Lung (tissue), 11 donors: ENCODE measurements at regions not wholly inside any gene's neighbourhood (a gene's known extent, or its start where the extent isn't known, plus 50 kb on each side); places are given as distances from the start of the nearest gene placed in this dataset.

Experiments used
- ATAC-seq: fragments of 200-7000 bp; cut with Tn5 transposase; one replicate; pipeline ENCODE4 v1.9.1; 2020; ENCODE audit warnings: moderate number of reproducible peaks; ENCODE audit not compliant: insufficient read depth, low FRiP score
- DNase-seq, 3 donors: peaks; one replicate each; pipeline ENCODE4 v3.0.0-alpha.2; 2013 to 2017
- H3K27ac ChIP-seq, 2 donors: one replicate each; pipeline ENCODE4 v1.5.1; 2013; ENCODE audit warnings: mild to moderate bottlenecking in 2 of 2, moderate library complexity in 2 of 2, control low read depth in 1 of 2, inconsistent platforms in 1 of 2, low read depth in 1 of 2, low read length in 1 of 2
- H3K27me3 ChIP-seq, 3 donors: one replicate each; pipeline ENCODE4 v1.5.1; 2013; ENCODE audit warnings: low read length in 2 of 3; ENCODE audit not compliant: control insufficient read depth in 3 of 3, insufficient read depth in 3 of 3
- H3K36me3 ChIP-seq, 4 donors: one replicate each; pipeline ENCODE4 v1.5.1; 2013; ENCODE audit warnings: low read length in 4 of 4, mild to moderate bottlenecking in 1 of 4, moderate library complexity in 1 of 4; ENCODE audit not compliant: control insufficient read depth in 4 of 4, insufficient read depth in 4 of 4
- H3K4me1 ChIP-seq, 5 donors: one replicate each; pipeline ENCODE4 v1.5.1; 2013; ENCODE audit warnings: low read length in 5 of 5, mild to moderate bottlenecking in 2 of 5, moderate library complexity in 1 of 5; ENCODE audit not compliant: control insufficient read depth in 5 of 5, insufficient read depth in 5 of 5
- H3K4me3 ChIP-seq: one replicate; pipeline ENCODE4 v1.5.1; 2013; ENCODE audit warnings: mild to moderate bottlenecking, control low read depth, moderate library complexity
- H3K9ac ChIP-seq, 2 donors: one replicate each; pipeline ENCODE4 v1.5.1; 2013; ENCODE audit warnings: low read length in 2 of 2, control low read depth in 1 of 2; ENCODE audit not compliant: insufficient read depth in 1 of 2
- H3K9me3 ChIP-seq, 4 donors: one replicate each; pipeline ENCODE4 v1.5.1; 2013; ENCODE audit warnings: low read length in 3 of 4, mild to moderate bottlenecking in 1 of 4, moderate library complexity in 1 of 4; ENCODE audit not compliant: control insufficient read depth in 4 of 4, insufficient read depth in 3 of 4
- WGBS, 2 donors: extraction: QIAGEN DNeasy Blood & Tissue Kit; methylation state at CpG; one replicate each; pipeline ENCODE4 v1.1.7; 2013; 5-methylcytosine and 5-hydroxymethylcytosine counted together
- TF ChIP-seq, protein P1 (sequence below): IDR thresholded peaks from 2 replicates; pipeline ENCODE4 v1.5.1; 2012; ENCODE audit warnings: mild to moderate bottlenecking; ENCODE audit errors: control extremely low read depth, extremely low read depth
- donor health status: control.
- donor health status: control.
- donor health status: Bipolar disorder and iron deficiency.
- donor health status: healthy.
- donor health status: DM: yes; HTN: yes; CAD: no.

GRCh38 chr13:40329781-40330485 is 336.5 kb downstream of the FOXO1 start:
- Histone ChIP-seq H3K27ac (no peak overlapping the region), H3K27me3 (no peaks in the 10 kb centered on the region), H3K9ac (no peak overlapping the region), H3K9me3 (no peaks in the 10 kb centered on the region), H3K4me3 (no peak overlapping the region), H3K36me3 (no peaks in the 10 kb centered on the region), H3K4me1 (no peaks in the 10 kb centered on the region)
- WGBS, 2 donors = 92 to 95% methylated on average over 4 of the region's 4 CpGs
- TF ChIP-seq, protein P1, sequence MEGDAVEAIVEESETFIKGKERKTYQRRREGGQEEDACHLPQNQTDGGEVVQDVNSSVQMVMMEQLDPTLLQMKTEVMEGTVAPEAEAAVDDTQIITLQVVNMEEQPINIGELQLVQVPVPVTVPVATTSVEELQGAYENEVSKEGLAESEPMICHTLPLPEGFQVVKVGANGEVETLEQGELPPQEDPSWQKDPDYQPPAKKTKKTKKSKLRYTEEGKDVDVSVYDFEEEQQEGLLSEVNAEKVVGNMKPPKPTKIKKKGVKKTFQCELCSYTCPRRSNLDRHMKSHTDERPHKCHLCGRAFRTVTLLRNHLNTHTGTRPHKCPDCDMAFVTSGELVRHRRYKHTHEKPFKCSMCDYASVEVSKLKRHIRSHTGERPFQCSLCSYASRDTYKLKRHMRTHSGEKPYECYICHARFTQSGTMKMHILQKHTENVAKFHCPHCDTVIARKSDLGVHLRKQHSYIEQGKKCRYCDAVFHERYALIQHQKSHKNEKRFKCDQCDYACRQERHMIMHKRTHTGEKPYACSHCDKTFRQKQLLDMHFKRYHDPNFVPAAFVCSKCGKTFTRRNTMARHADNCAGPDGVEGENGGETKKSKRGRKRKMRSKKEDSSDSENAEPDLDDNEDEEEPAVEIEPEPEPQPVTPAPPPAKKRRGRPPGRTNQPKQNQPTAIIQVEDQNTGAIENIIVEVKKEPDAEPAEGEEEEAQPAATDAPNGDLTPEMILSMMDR = no peak
- no peak for DNase-seq
- no peak for ATAC-seq

DNA sequence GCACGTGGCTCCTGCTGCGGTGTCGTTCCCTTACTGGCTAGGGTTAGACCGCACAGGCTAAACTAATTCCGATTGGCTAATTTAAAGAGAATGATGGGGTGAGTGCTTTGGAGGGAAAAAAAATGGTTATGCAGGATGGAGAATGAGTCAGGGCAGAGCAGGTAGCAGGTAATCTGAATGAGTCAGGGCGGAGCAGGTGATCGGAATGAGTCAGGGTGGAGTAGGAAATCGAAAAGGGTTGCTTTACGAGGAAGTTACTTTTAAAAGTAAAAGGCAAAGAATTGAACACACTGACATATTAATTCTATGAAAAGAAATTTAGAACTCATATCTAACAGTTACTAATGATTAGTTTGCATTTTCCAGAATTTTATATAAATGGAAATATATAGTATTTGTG is 335.5 kb downstream of the FOXO1 start:
- no peak for ATAC-seq
- no peak for DNase-seq

GRCh38 chr13:40331802-40332201 is 334.6 kb downstream of the FOXO1 start:
- Histone ChIP-seq H3K4me3 (no peak overlapping the region), H3K4me1 (peaks cover 0 to 5% (median 0%) of the 10 kb centered on the region in 5 donors), H3K9me3 (peaks cover 0 to 2% (median 0%) of the 10 kb centered on the region in 4 donors), H3K27me3 (peaks cover 0 to 3% (median 0%) of the 10 kb centered on the region in 3 donors), H3K27ac (no peak overlapping the region), H3K36me3 (no peaks in the 10 kb centered on the region), H3K9ac (no peak overlapping the region)
- ATAC-seq = no peak
- no peak for DNase-seq
- TF ChIP-seq, protein P1 = no peak

More for the DNA sequence above, 335.5 kb downstream of the FOXO1 start:
- WGBS, 2 donors = 93 to 97% methylated on average over 9 of the region's 9 CpGs
- H3K4me3 ChIP-seq = no peak overlapping the region
- H3K9ac ChIP-seq = no peak overlapping the region
- no peak overlapping the region for H3K27ac ChIP-seq
- no peaks in the 10 kb centered on the region for H3K4me1 ChIP-seq
- peaks cover 0 to under 1% (median 0%) of the 10 kb centered on the region in 4 donors for H3K9me3 ChIP-seq
- H3K27me3 ChIP-seq = peaks cover 0 to 1% (median 0%) of the 10 kb centered on the region in 3 donors
- no peaks in the 10 kb centered on the region for H3K36me3 ChIP-seq
- TF ChIP-seq, protein P1 = no peak
